Immature natural killer cell (primary cell): ENCODE measurements at regions not wholly inside any gene's neighbourhood (a gene's known extent, or its start where the extent isn't known, plus 50 kb on each side); places are given as distances from the start of the nearest gene placed in this dataset.

Experiments used
- DNase-seq, 3 donors: peaks; one replicate each; pipeline ENCODE4 v3.0.0; 2022; ENCODE audit warnings: mixed read lengths in 1 of 3
- H3K27ac Mint-ChIP-seq, 6 donors: one replicate each; pipeline ENCODE4 v1.8.0; 2020; ENCODE audit warnings: mixed read lengths in 6 of 6, mild to moderate bottlenecking in 5 of 6, inconsistent platforms in 4 of 6, moderate library complexity in 3 of 6
- H3K27me3 Mint-ChIP-seq, 3 donors: one replicate each; pipeline ENCODE4 v1.8.0; 2020 to 2021; ENCODE audit warnings: low read depth in 3 of 3, mild to moderate bottlenecking in 3 of 3, mixed read lengths in 3 of 3, moderate library complexity in 3 of 3, inconsistent platforms in 1 of 3
- H3K36me3 Mint-ChIP-seq, 3 donors: one replicate each; pipeline ENCODE4 v1.8.0; 2020; ENCODE audit warnings: mixed read lengths in 3 of 3, inconsistent platforms in 2 of 3, mild to moderate bottlenecking in 2 of 3
- H3K4me1 Mint-ChIP-seq, 2 donors: one replicate each; pipeline ENCODE4 v1.8.0; 2020; ENCODE audit warnings: inconsistent platforms in 2 of 2, mild to moderate bottlenecking in 2 of 2, mixed read lengths in 2 of 2, moderate library complexity in 1 of 2
- H3K4me3 Mint-ChIP-seq, 5 donors: one replicate each; pipeline ENCODE4 v1.8.0; 2020; ENCODE audit warnings: mild to moderate bottlenecking in 5 of 5, mixed read lengths in 5 of 5, inconsistent platforms in 3 of 5, moderate library complexity in 3 of 5
- H3K9me3 Mint-ChIP-seq, 6 donors: one replicate each; pipeline ENCODE4 v1.8.0; 2020; ENCODE audit warnings: mild to moderate bottlenecking in 6 of 6, mixed read lengths in 6 of 6, inconsistent platforms in 4 of 6, moderate library complexity in 3 of 6

DNA sequence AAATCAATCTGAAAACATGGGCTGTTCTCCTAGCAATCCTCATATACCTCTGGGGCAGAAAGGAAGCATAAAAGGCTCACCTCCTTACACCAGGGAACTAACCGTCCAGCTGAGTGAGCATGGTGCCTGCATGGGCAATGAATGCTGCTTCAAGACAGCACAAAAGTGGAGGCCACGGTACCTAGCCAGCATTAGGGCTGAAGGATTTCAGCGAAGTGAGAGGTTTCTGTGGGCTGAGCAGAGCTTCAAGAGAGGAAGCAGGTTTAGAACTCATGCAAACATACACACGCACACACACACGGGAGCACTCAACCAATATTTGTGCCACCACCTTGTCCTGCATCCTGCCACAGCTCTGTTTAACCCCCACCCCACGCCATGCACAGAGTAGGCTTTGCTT lies 838.5 kb upstream of the TMEM132C start:
- H3K36me3 Mint-ChIP-seq: no peaks in the 10 kb centered on the region
- H3K27ac Mint-ChIP-seq: no peak overlapping the region
- peaks cover 0 to 7% (median 0%) of the 10 kb centered on the region in 6 donors for H3K9me3 Mint-ChIP-seq
- no peaks in the 10 kb centered on the region for H3K4me1 Mint-ChIP-seq
- peaks cover 0 to 14% (median 4%) of the 10 kb centered on the region in 3 donors for H3K27me3 Mint-ChIP-seq
- no peak overlapping the region for H3K4me3 Mint-ChIP-seq
- DNase-seq: no peak

DNA sequence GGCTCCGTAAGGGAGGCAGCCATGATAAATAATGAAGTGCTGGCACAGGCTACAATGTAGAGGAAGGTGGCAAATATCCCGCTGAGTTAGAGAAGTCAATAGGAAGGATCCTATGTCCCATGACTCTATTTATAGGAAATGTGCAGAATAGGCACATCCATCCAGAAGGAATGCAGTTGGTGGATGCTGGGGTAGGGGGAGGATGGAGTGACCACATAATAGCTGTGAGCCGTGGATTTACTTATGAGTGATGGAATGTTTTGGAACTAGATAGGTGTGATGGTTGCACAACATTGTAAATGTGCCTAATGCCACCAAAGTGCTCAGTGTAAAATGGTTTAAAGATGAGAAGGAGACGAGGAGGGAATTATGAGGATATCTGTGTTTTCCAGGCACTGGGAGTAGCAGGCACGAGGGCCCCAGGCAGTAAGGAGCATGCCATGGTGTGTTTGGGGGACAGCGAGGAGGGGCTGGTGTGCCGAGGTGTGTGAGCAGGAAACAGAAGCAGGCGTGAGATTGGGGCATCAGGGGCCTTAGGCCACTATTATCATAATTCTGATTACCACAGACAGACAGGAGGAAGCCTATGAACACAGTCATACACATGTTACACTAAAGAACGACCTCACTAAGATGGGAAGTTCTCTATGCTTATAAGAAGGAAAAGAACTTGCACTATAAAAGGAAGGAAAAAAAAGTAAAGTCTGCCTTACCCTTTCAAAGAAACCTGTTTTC lies 837.3 kb upstream of the TMEM132C start:
- Mint-ChIP-seq H3K9me3 (peaks cover 0 to 7% (median 0%) of the 10 kb centered on the region in 6 donors), H3K27ac (no peak overlapping the region), H3K4me3 (no peak overlapping the region)

DNA sequence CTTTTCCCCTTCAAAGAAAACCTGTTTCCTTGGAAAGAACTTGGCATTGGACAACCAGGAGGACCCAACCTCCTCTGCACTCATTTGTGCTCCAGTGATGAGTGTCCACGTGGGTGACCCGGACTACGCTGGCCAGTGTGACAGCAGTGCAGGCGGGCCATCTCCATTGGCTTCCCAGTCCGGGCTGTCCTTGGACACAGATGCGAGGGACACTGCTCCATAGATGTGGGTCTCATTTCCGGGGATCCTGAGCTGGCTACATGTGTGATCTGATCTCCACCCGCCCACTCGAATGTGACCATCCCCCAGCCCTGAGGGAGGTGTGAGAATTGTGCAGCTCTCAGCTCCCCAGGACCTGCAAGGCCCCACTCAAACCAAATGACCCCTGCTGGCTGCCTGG lies 836.6 kb upstream of the TMEM132C start:
- H3K4me3 Mint-ChIP-seq: no peak overlapping the region
- peaks cover 0 to 7% (median 0%) of the 10 kb centered on the region in 6 donors for H3K9me3 Mint-ChIP-seq
- H3K27me3 Mint-ChIP-seq: peaks cover 1 to 11% (median 4%) of the 10 kb centered on the region in 3 donors
- H3K4me1 Mint-ChIP-seq: no peaks in the 10 kb centered on the region
- no peak overlapping the region for H3K27ac Mint-ChIP-seq
- DNase-seq: no peak
- H3K36me3 Mint-ChIP-seq: no peaks in the 10 kb centered on the region

More for the DNA sequence above, 837.3 kb upstream of the TMEM132C start:
- H3K4me1 Mint-ChIP-seq: no peaks in the 10 kb centered on the region
- peaks cover 0 to 14% (median 4%) of the 10 kb centered on the region in 3 donors for H3K27me3 Mint-ChIP-seq
- no peak for DNase-seq
- H3K36me3 Mint-ChIP-seq: no peaks in the 10 kb centered on the region

DNA sequence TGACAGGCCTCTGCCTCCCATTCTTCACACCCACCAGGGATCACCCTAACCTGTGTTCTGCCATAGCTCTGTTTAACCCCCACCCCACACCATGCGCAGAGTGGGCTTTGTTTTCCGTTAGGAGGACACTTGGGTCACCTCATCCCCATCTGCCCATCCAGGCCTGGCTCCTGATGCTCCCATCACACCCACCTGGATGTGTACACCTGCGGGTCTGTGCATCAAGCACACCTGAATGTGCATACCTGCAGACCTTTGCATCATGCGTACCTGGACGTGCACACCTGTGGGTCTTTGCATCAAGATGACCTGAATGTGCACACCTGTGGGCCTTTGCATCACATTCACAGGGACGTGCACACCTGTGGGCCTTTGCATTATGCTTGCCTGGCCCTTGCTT lies 835.8 kb upstream of the TMEM132C start:
- peaks cover 0 to 7% (median 0%) of the 10 kb centered on the region in 6 donors for H3K9me3 Mint-ChIP-seq
- H3K4me1 Mint-ChIP-seq: no peaks in the 10 kb centered on the region
- H3K4me3 Mint-ChIP-seq: no peak overlapping the region
- H3K27ac Mint-ChIP-seq: no peak overlapping the region
- DNase-seq: no peak
- H3K27me3 Mint-ChIP-seq: peaks cover 2 to 9% (median 4%) of the 10 kb centered on the region in 3 donors
- H3K36me3 Mint-ChIP-seq: no peaks in the 10 kb centered on the region

DNA sequence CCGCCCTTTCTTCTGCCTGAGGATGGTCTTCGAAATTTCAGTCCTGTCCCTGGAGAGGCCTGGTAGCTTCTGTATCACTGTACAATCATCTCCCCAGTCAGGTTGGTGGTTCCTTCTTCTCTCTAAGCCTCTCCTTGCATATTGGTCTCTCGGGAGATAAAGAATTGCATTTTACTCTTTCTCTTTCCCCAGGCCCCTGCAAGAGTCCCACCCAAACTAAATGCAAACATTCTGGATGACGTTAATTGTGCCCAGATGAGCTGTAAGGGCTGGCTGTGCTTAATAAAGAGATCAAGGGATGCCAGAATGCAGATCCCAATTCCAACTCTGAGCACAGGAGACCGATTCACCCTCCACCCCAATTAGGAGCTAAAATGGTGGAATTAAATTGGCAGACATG lies 835.4 kb upstream of the TMEM132C start:
- H3K4me3 Mint-ChIP-seq: no peak overlapping the region
- peaks cover 0 to 7% (median 0%) of the 10 kb centered on the region in 6 donors for H3K9me3 Mint-ChIP-seq
- H3K36me3 Mint-ChIP-seq: no peaks in the 10 kb centered on the region
- DNase-seq: no peak
- peaks cover 2 to 9% (median 4%) of the 10 kb centered on the region in 3 donors for H3K27me3 Mint-ChIP-seq
- no peaks in the 10 kb centered on the region for H3K4me1 Mint-ChIP-seq
- no peak overlapping the region for H3K27ac Mint-ChIP-seq

DNA sequence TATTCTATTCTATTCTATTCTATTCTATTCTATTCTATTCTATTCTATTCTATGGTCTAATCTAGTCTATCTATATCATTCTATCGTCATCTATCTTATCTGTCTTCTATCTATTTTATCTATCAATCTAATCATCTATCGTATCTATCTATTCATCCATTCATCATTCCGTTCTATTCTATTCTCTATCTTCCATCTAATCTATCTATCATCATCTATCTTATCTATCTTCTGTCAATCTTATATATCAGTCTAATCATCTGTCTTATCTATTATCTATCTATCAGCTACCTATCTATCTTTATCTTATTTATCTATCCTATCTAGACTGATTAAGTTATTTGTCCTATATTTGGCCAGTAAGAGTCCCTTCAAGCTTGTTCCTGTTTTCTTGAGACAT lies 831.5 kb upstream of the TMEM132C start:
- Mint-ChIP-seq H3K27me3 (peaks cover 0 to 2% (median 2%) of the 10 kb centered on the region in 3 donors), H3K36me3 (no peaks in the 10 kb centered on the region), H3K4me3 (no peak overlapping the region), H3K4me1 (no peaks in the 10 kb centered on the region), H3K27ac (no peak overlapping the region), H3K9me3 (peaks cover 0 to 12% (median 7%) of the 10 kb centered on the region in 6 donors)
- DNase-seq: no peak

DNA sequence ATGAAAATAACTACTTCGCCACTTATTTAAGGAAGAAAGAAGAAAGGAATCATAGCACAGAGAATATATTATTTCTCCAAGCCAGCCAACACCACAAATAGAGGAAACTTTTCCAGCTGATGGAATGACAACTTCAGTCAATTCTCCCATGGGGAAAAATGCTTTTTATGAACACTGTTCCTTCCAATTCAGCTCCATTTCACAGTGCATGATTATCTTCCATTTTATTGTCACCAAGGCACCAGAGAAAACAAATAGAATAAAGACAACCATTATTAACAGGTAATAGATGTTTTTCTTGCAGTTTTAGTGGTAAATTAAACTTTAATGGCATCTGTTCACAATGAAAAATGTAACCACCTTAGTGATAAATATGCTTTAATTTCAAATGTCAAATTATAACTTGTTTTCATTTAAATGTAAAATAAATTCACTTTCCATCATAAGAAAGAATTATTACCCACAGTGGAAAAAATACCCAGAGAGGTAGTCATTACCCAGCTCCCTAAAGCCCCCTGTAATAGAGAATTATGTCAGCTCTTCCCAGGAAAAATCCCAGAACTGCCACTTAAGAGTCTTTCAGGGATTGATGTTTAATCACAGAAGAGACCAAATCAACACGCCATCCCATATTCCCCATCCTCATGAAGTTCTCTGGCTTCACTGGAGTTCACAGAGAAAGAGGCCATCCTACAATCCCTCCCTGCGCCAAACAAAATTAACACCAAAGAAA lies 828.3 kb upstream of the TMEM132C start:
- Mint-ChIP-seq H3K4me3 (no peak overlapping the region), H3K27ac (no peak overlapping the region), H3K9me3 (peaks cover 0 to 20% (median 10%) of the 10 kb centered on the region in 6 donors), H3K36me3 (no peaks in the 10 kb centered on the region), H3K4me1 (no peaks in the 10 kb centered on the region), H3K27me3 (peaks cover 0 to 2% (median 0%) of the 10 kb centered on the region in 3 donors)
- DNase-seq: no peak

DNA sequence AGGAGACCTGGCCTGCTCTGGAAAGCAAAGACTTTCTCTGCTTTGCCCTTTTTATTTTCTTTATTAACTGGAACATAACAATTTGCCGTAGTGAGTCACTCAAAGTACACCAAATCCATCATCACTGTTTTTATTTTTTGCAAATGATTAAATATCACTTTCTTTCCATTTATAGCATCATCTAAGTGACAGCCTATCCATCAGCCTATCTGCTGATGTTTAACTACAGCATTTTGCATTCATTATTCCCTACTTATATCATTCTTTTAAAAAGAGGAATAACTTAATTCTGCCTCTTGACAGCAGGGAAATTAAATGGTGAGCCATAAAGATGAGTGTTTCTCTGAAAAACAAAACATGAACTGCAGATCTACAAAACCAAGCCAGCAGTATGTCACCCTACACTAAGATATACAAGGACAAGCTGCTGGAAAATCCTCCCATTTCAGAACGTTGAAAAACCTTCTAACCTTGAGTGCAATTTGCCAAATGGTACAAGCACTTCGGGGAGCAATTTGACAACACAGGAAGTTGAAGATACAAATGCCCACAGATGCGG lies 821.3 kb upstream of the TMEM132C start:
- no peak for DNase-seq
- Mint-ChIP-seq H3K4me1 (no peaks in the 10 kb centered on the region), H3K27ac (no peak overlapping the region), H3K4me3 (no peak overlapping the region), H3K27me3 (no peaks in the 10 kb centered on the region), H3K9me3 (peaks cover 0 to 17% (median 6%) of the 10 kb centered on the region in 6 donors), H3K36me3 (no peaks in the 10 kb centered on the region)

DNA sequence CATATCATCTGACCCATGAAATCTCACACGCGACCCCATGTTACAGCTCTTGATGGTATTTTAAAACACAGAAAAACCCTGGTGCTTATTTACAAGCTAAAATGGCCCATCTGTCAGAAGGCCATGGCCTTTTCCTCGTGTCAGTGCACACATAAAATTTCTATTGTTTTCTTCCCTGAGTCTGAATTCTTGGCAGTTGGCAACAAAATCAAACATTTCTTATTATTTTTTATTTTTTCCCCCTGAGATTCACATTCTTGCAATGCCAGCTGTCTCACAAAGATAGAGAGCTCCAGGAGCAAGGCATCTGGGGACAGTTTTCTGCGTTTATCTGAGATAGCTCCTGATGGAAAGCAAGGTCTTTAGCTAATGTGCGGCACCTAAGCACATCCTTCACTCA lies 818.1 kb upstream of the TMEM132C start:
- no peak overlapping the region for H3K27ac Mint-ChIP-seq
- H3K4me1 Mint-ChIP-seq: no peaks in the 10 kb centered on the region
- H3K4me3 Mint-ChIP-seq: no peak overlapping the region
- peaks cover 0 to 10% (median 4%) of the 10 kb centered on the region in 3 donors for H3K27me3 Mint-ChIP-seq
- H3K36me3 Mint-ChIP-seq: no peaks in the 10 kb centered on the region
- DNase-seq: no peak
- peaks cover 0 to 10% (median 2%) of the 10 kb centered on the region in 6 donors for H3K9me3 Mint-ChIP-seq

DNA sequence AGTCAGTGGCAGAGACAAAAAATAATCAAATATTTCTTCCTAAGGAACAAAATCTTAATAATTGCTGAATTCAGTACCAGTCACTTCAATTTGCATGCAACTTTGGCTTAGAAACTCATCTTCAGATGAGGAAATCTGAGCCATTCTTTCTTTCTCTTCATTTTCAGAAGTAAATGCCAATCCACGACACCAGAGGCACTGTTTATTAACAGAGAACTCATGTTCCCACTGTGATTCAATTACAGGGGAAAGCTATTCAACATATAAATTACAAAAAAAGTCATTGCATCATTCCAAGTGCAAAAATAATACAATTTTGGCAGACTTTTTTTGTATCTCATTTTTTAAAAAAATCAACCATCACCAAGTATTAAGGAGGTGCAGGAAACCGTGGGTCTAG lies 816.1 kb upstream of the TMEM132C start:
- no peak for DNase-seq
- no peaks in the 10 kb centered on the region for H3K4me1 Mint-ChIP-seq
- peaks cover 0 to 14% (median 0%) of the 10 kb centered on the region in 6 donors for H3K9me3 Mint-ChIP-seq
- no peaks in the 10 kb centered on the region for H3K36me3 Mint-ChIP-seq
- H3K27ac Mint-ChIP-seq: no peak overlapping the region
- no peak overlapping the region for H3K4me3 Mint-ChIP-seq
- H3K27me3 Mint-ChIP-seq: peaks cover 4 to 14% (median 9%) of the 10 kb centered on the region in 3 donors

DNA sequence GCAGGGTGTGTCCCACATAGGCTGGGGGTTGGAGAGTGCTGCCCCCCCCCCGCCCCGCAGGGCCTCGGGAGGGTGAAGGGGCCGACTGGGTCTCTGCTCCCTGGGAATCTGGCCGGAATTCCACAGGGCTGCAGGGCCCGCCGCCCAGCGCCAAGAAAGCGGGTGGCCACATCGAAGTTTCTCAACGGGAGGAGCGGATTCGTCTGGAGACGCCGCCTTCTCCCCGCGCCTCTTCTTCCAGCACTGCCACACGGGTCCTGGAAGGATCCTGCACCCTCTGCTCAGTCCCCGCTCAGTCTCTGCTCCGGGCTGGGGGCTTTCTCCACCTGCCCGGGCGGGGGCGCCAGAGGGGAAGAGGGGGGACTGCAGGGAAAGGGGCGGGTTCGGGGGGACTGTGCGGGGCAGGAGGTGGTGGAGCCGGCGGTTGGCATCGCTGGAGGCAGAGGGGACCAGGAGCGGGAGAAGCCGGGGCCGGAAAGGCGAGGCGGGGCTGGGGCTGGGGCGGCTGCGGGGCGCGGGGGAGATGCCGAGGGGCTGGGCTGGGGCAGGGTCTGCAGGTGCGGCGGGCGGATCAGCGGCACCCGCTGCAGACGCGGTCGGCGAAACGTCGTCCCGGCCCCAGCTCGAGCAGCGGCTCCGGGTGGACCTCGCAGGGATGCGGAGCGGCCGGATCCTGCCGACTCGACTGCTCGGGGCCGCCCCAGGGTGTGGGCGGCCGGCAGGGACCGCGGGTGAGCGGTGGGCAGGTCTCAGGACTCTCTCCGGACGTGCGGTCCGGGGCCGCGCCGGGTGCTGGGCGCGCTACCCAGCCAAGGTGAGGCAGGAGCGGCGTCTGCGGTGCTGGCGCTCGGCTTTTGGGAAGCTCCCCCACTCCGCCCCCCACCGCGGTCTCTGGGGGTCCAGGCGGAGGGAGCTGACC lies 811.4 kb upstream of the TMEM132C start:
- peaks cover 9 to 14% (median 10%) of the 10 kb centered on the region in 3 donors for H3K27me3 Mint-ChIP-seq
- H3K4me1 Mint-ChIP-seq: no peaks in the 10 kb centered on the region
- H3K36me3 Mint-ChIP-seq: no peaks in the 10 kb centered on the region
- H3K9me3 Mint-ChIP-seq: peaks cover 0 to 16% (median under 1%) of the 10 kb centered on the region in 6 donors
- H3K27ac Mint-ChIP-seq: no peak overlapping the region
- H3K4me3 Mint-ChIP-seq: no peak overlapping the region
- no peak for DNase-seq

DNA sequence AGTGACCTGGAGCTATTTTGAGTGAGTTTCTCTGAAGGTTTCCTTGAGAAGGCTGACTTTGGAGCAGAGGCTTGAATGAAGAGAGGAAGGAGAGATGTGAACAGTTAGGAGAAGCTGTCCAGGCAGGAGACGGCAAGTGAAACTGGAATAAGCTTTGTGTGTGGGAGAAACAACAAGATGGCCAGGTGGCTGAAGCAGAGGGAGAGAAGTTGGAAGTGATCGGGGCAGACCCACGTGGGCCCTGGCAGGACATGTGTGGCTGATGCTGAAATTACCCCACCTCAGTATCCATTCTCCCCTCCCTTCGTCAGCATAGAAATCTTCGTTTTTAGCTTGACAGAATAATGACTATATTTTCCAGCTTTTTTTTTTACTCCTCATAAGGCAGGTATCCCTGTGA lies 809.2 kb upstream of the TMEM132C start:
- Mint-ChIP-seq H3K27me3 (peaks cover 4 to 10% (median 8%) of the 10 kb centered on the region in 3 donors), H3K9me3 (peaks cover 0 to 13% (median under 1%) of the 10 kb centered on the region in 6 donors), H3K27ac (no peak overlapping the region)

DNA sequence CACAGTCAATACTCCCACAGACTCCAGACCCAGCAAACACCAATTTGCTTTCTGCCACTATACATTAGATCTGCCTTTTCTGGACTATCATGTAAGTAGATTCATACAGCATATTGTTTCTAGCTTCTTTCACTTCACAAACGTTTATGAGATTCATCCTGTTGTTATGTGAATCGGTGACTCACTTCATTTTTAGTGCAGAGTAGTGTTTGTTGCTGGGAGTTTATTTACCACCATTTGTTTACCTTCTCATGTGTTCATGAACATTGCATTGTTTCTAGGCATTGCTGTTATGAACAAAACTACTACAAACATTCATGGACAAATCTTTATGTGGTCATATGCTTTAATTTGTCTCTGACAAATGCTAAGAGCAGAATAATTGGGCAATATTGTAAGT lies 807.8 kb upstream of the TMEM132C start:
- H3K27ac Mint-ChIP-seq: no peak overlapping the region
- peaks cover 5 to 10% (median 6%) of the 10 kb centered on the region in 3 donors for H3K27me3 Mint-ChIP-seq
- H3K4me3 Mint-ChIP-seq: no peak overlapping the region
- H3K9me3 Mint-ChIP-seq: peaks cover 0 to 16% (median 1%) of the 10 kb centered on the region in 6 donors
- no peaks in the 10 kb centered on the region for H3K4me1 Mint-ChIP-seq
- DNase-seq: no peak
- H3K36me3 Mint-ChIP-seq: no peaks in the 10 kb centered on the region

More for the DNA sequence above, 809.2 kb upstream of the TMEM132C start:
- no peaks in the 10 kb centered on the region for H3K36me3 Mint-ChIP-seq
- DNase-seq: no peak
- no peaks in the 10 kb centered on the region for H3K4me1 Mint-ChIP-seq
- H3K4me3 Mint-ChIP-seq: no peak overlapping the region
